GM12878 (cell line): ENCODE measurements at regions not wholly inside any gene's neighbourhood (a gene's known extent, or its start where the extent isn't known, plus 50 kb on each side); places are given as distances from the start of the nearest gene placed in this dataset.

ENCODE experiments used
- ATAC-seq: fragments of 200-7000 bp; cut with Tn5 transposase; 3 replicates; pipeline ENCODE4 v1.9.1; 2020; ENCODE audit warnings: mild to moderate bottlenecking, moderate library complexity
- BruUV-seq: library from RNA; stranded (reverse); fragments of 400-500 nt; replicated peaks from 2 replicates; lab custom pipeline; 2021; lab: Mats Ljungman, UMichigan
- CTCF ChIA-PET: fragments of 300-600 bp; sonication (Branson Sonifier 250); formaldehyde crosslinking; extraction: SDS; loops from one replicate; lab custom pipeline; 2021; ENCODE audit warnings: inconsistent platforms; lab: Yijun Ruan, JAX
- POLR2A ChIA-PET: fragments of 350-600 bp; formaldehyde crosslinking; extraction: SDS; loops from one replicate; lab custom pipeline; 2021; ENCODE audit warnings: inconsistent platforms; lab: Charles Lee
- RAD21 ChIA-PET: fragments of 300-600 bp; sonication (Branson Sonifier 250); formaldehyde crosslinking; loops from one replicate; lab custom pipeline; 2023; ENCODE audit warnings: antibody characterized with exemption; ENCODE audit not compliant: unreplicated experiment; lab: Charles Lee
- SMC1A ChIA-PET: fragments of 300-600 bp; sonication (Branson Sonifier 250); formaldehyde crosslinking; loops from one replicate; lab custom pipeline; 2023; ENCODE audit not compliant: unreplicated experiment, uncharacterized antibody; lab: Charles Lee
- DNase-seq: peaks from one replicate; pipeline ENCODE4 v3.0.0-alpha.2; 2011; ENCODE audit warnings: low read depth, low spot score
- FAIRE-seq: peaks from 3 replicates; lab custom pipeline; 2011; peaks lifted over from hg19 to GRCh38; lab: Jason Lieb, UNC
- H2AFZ ChIP-seq: 2 replicates; pipeline ENCODE4 v1.6.0; 2011; ENCODE audit warnings: low read depth, low read length, control low read depth; ENCODE audit not compliant: control insufficient read depth
- H3K27ac ChIP-seq: 2 replicates; pipeline ENCODE4 v1.5.1; 2011; ENCODE audit warnings: control low read depth; ENCODE audit not compliant: control insufficient read depth, insufficient read depth
- H3K27me3 ChIP-seq, 2 experiments: replicated peaks in 1 of 2; 2 replicates each; pipeline versions ENCODE4 v1.6.0 to v1.6.1; 2011; ENCODE audit warnings: low read length in 1 of 2; ENCODE audit not compliant: control insufficient read depth in 2 of 2, insufficient read depth in 2 of 2
- H3K36me3 ChIP-seq, 2 experiments: 2 replicates each; pipeline ENCODE4 v1.5.1; 2011; ENCODE audit warnings: low read length in 1 of 2; ENCODE audit not compliant: control insufficient read depth in 2 of 2, insufficient read depth in 2 of 2
- H3K4me1 ChIP-seq: 2 replicates; pipeline ENCODE4 v1.6.1; 2011; ENCODE audit warnings: mild to moderate bottlenecking, low read length, moderate library complexity, mixed read lengths; ENCODE audit not compliant: control insufficient read depth, insufficient read depth
- H3K4me2 ChIP-seq: 2 replicates; pipeline ENCODE4 v1.6.0; 2011; ENCODE audit warnings: control low read depth; ENCODE audit not compliant: control insufficient read depth, insufficient read depth
- H3K4me3 ChIP-seq: fragments of 200-600 bp; sonication (generic); 2 replicates; pipeline ENCODE4 v1.5.1; 2016
- H3K79me2 ChIP-seq: 2 replicates; pipeline ENCODE4 v1.6.0; 2011; ENCODE audit warnings: low read length; ENCODE audit not compliant: control insufficient read depth, insufficient read depth
- H3K9ac ChIP-seq: 2 replicates; pipeline ENCODE4 v1.8.0; 2011; ENCODE audit warnings: low read length, control low read depth, mixed read lengths; ENCODE audit not compliant: control insufficient read depth, insufficient read depth
- H3K9me3 ChIP-seq: replicated peaks from 3 replicates; pipeline ENCODE4 v1.5.1; 2011; ENCODE audit warnings: mild to moderate bottlenecking, low read length; ENCODE audit not compliant: control insufficient read depth, insufficient read depth
- H4K20me1 ChIP-seq: 2 replicates; pipeline ENCODE4 v1.6.0; 2011; ENCODE audit not compliant: control insufficient read depth, insufficient read depth
- BMI1 ChIP-seq: fragments of 450-650 bp; IDR thresholded peaks from 2 replicates; pipeline ENCODE4 v1.6.1; 2016; ENCODE audit warnings: mild to moderate bottlenecking, moderate library complexity, borderline replicate concordance
- EED ChIP-seq: sonication (generic); IDR thresholded peaks from 2 replicates; pipeline ENCODE4 v1.6.1; 2016; ENCODE audit warnings: antibody characterized with exemption, low read depth
- GATAD2B ChIP-seq: fragments of 450-650 bp; conservative IDR thresholded peaks from 2 replicates; pipeline ENCODE4 v1.6.1; 2017; ENCODE audit warnings: low read depth, mild to moderate bottlenecking, moderate library complexity
- KDM1A ChIP-seq: fragments of 200-600 bp; sonication (generic); IDR thresholded peaks from 2 replicates; pipeline ENCODE4 v1.6.1; 2016; ENCODE audit warnings: borderline replicate concordance
- KLF5 ChIP-seq: fragments of 450-650 bp; IDR thresholded peaks from 2 replicates; pipeline ENCODE4 v1.6.1; 2014; ENCODE audit warnings: mild to moderate bottlenecking; ENCODE audit not compliant: partially characterized antibody
- POLR2AphosphoS2 ChIP-seq: IDR thresholded peaks from 2 replicates; pipeline ENCODE4 v1.6.1; 2011; ENCODE audit warnings: low read depth, mild to moderate bottlenecking, low read length, improper control_type of control experiment, moderate library complexity
- SMAD5 ChIP-seq: IDR thresholded peaks from 2 replicates; pipeline ENCODE4 v1.6.1; 2016; ENCODE audit warnings: antibody characterized with exemption, low read depth
- SMC3 ChIP-seq: IDR thresholded peaks from 2 replicates; pipeline ENCODE4 v1.6.1; 2011; ENCODE audit warnings: low read length, improper control_type of control experiment, borderline replicate concordance
- SP1 ChIP-seq: IDR thresholded peaks from one replicate; pipeline ENCODE4 v1.6.1; 2011; ENCODE audit warnings: low read depth, low read length
- SUPT20H ChIP-seq: IDR thresholded peaks from 2 replicates; pipeline ENCODE4 v1.6.1; 2011; ENCODE audit warnings: low read depth, mild to moderate bottlenecking, low read length, moderate library complexity, borderline replicate concordance; ENCODE audit not compliant: control insufficient read depth
- TCF12 ChIP-seq: IDR thresholded peaks from 2 replicates; pipeline ENCODE4 v1.6.1; 2011; ENCODE audit warnings: low read depth, mild to moderate bottlenecking, low read length
- ZSCAN29 ChIP-seq: fragments of 450-650 bp; IDR thresholded peaks from 2 replicates; pipeline ENCODE4 v1.6.1; 2017; ENCODE audit warnings: mild to moderate bottlenecking, moderate library complexity
- WGBS: methylation state at CpG from one replicate; pipeline ENCODE4 v1.1.6; 2016; ENCODE audit warnings: low lambda C conversion rate; ENCODE audit not compliant: insufficient replicate concordance, insufficient coverage; ENCODE audit errors: missing lambda C conversion rate; 5-methylcytosine and 5-hydroxymethylcytosine counted together
- in situ Hi-C: fragments of 300-500 bp; cut with MboI; formaldehyde crosslinking; loops from 9 replicates; pipeline ENCODE4 v1.14.3; 2018; ENCODE audit warnings: mixed read lengths
- intact Hi-C: fragments of 100-400 bp; cut with micrococcal nuclease; formaldehyde crosslinking; loops from one replicate; pipeline ENCODE4 v1.14.2; 2022; ENCODE audit not compliant: unreplicated experiment

- DNase-seq: no peak
- ChIA-PET POLR2A (no interaction called here), RAD21 (no interaction called here), CTCF (interaction anchor here (1.5 kb wide), 1 partner anchor 178 kb away, joined by 3 read pairs; no protein-coding TSS in a partner anchor), SMC1A (interaction anchor here (0.6 kb wide), 1 partner anchor 183 kb away, joined by 3 read pairs; no protein-coding TSS in a partner anchor)
- H2AFZ ChIP-seq: no peak overlapping the region
- H3K79me2 ChIP-seq: no peaks in the 10 kb centered on the region
- 28% methylated on average over 8 of the region's 8 CpGs for WGBS
- H3K4me1 ChIP-seq: no peaks in the 10 kb centered on the region
- H3K4me3 ChIP-seq: no peak overlapping the region
- H3K9me3 ChIP-seq: no peaks in the 10 kb centered on the region; the same call in 2 of the 3 replicates
- intact Hi-C loops (no loop called here), in situ Hi-C loops (no loop called here)
- H3K4me2 ChIP-seq: no peak overlapping the region
- no peak overlapping the region for H3K27ac ChIP-seq
- no peak for TF ChIP-seq KLF5
- TF ChIP-seq GATAD2B: no peak
- no peak for TF ChIP-seq EED
- no peak for TF ChIP-seq SP1
- no peak for TF ChIP-seq TCF12
- TF ChIP-seq POLR2AphosphoS2: no peak
- no peak for TF ChIP-seq ZSCAN29
- no peak for TF ChIP-seq SUPT20H
- TF ChIP-seq BMI1: no peak
- no peak for TF ChIP-seq SMAD5
- TF ChIP-seq KDM1A: no peak
- no peak for TF ChIP-seq SMC3
- H3K36me3 ChIP-seq: no peaks in the 10 kb centered on the region
- BruUV-seq: no TSS peak
- no peak for ATAC-seq
- H3K27me3 ChIP-seq: no peaks in the 10 kb centered on the region
- no peak overlapping the region for H3K9ac ChIP-seq
- H4K20me1 ChIP-seq: no peaks in the 10 kb centered on the region
- FAIRE-seq: no peak
Measured at GRCh38 chr6:125491860-125492618, 190.3 kb upstream of the HDDC2 start.
